HG03196 (cell line): ENCODE measurements at regions not wholly inside any gene's neighbourhood (a gene's known extent, or its start where the extent isn't known, plus 50 kb on each side); places are given as distances from the start of the nearest gene placed in this dataset.
"Not testable (repeated sequence)": the region's sequence is repeated elsewhere in the genome, so short reads cannot be mapped to it uniquely, and the experiment has no call there.

Experiments
- ATAC-seq: cut with Tn5 transposase; IDR thresholded peaks from one replicate; pipeline ENCODE4 v1.9.1; 2021; ENCODE audit not compliant: unreplicated experiment

GRCh38 chr13:76829572-76830327 lies 56.5 kb downstream of the KCTD12 start:
- no peak for ATAC-seq

- ATAC-seq, result no peak
These were observed 57.9 kb downstream of the KCTD12 start for GRCh38 chr13:76828316-76828741.

GRCh38 chr13:76826527-76826926 lies 59.7 kb downstream of the KCTD12 start:
- ATAC-seq, result no peak

- no peak for ATAC-seq
These were observed 60.8 kb downstream of the KCTD12 start for GRCh38 chr13:76825430-76825829.

- no peak for ATAC-seq
These were observed 62.2 kb downstream of the KCTD12 start for GRCh38 chr13:76823969-76824368.

DNA sequence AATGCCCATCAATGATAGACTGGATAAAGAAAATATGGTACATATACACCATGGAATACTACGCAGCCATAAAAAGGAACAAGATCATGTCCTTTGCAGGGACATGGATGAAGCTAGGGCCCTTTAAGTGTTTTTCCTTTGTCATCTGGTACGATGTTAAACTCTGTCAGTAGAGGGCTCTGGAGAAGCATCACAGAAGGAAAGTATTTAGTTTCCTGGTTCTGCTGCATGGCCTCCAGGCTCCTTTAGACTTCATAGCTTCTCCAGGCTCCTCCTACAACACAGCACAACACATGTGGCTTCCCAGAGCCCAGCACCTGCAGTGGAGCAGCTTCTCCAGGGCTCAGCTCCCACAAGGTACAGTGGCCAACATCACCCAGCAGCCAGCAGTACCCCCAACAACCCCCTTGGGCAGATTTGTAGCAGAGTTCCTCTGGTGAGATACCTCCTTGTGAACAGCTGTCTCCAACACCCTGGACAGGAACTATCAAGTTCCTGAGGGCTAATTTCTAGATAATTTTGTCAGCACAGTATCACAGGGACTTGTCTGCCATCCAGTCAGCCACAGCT lies 63.4 kb downstream of the KCTD12 start:
- ATAC-seq, result peak; percentile 64

DNA sequence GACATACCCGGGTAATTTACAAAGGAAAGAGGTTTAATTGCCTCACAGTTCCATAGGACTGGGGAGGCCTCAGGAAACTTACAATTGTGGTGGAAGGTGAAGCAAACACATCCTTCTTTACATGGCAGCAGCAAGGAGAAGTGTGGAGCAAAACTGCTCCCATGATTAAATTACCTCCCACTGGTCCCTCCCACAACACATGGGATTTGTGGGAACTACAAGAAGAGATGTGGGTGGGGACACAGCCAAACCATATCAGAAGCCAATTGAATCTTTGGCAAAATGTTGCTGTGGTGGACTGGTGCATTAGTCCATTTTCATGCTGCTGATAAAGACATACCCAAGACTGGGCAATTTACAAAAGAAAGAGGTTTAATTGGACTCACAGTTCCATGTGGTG lies 65.0 kb downstream of the KCTD12 start:
- ATAC-seq, result not testable (repeated sequence)

- no peak for ATAC-seq
These were observed 65.4 kb downstream of the KCTD12 start for GRCh38 chr13:76820759-76821158.

- ATAC-seq, result no peak
These were observed 69.8 kb downstream of the KCTD12 start for GRCh38 chr13:76816394-76816793.

- no peak for ATAC-seq
These were observed 70.9 kb downstream of the KCTD12 start for GRCh38 chr13:76815344-76815743.

- no peak for ATAC-seq
These were observed 72.3 kb downstream of the KCTD12 start for GRCh38 chr13:76813891-76814290.

GRCh38 chr13:76813000-76813691 lies 73.1 kb downstream of the KCTD12 start:
- no peak for ATAC-seq

- ATAC-seq, result no peak
These were observed 73.9 kb downstream of the KCTD12 start for GRCh38 chr13:76812206-76812897.

DNA sequence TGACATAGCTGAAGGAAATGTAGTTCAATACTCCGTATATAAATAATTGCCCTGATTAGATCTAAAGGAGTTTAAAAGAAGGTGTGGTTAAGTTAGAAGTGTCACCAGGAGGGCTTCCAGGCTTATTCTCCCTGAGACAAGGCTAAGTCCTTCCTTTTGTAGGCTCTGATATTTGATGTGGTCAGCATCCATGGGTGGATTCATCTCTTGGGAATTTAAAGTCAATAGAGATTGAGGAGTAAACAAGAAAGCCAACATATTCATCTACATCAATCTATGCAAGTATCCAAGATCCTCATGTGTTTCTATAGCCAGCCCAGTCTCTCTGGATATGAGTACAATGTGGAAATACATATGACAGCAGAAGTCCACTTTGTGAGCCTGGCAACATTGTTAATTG lies 76.8 kb downstream of the KCTD12 start:
- no peak for ATAC-seq

GRCh38 chr13:76808927-76809326 lies 77.3 kb downstream of the KCTD12 start:
- ATAC-seq, result no peak

DNA sequence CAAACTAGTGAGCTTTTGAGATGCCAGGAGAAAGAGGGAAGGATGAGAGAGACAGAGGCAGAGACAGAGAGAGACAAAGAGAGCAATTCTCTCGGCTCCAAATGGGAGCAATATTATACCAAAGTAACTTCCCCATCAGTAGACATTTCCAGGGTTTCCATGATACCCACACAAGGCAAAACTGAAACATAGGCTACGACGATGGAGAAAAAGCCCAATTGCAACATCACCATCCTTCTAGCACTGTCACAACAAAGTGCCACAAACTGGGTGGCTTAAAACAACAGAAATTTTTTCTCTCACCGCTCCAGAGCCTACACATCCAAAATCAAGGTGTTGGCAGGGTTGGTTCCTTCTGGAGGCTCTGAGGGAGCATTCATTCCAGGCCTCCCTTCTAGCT lies 81.4 kb downstream of the KCTD12 start:
- ATAC-seq, result no peak

GRCh38 chr13:76803831-76804230 lies 82.4 kb downstream of the KCTD12 start:
- ATAC-seq, result no peak

DNA sequence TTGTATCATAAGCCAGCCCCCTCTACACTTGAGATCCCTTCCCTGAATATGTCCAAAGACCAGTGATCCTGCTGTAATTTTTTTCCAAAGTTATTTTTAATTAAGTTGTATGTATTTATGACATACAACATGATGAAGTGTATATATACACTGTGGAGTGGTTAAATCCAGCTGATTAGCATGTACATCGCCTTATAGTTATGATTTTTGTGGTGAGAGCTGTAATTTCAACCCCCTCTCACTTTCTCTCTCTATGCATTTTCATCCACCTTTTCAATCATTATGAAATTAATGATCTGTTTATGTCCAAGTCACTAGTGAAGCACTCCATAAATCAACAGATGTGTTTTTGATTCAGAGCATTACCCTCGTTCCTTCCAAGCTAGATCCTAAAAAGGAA lies 85.3 kb downstream of the KCTD12 start:
- ATAC-seq, result no peak

- peak; percentile 63 for ATAC-seq
These were observed 86.5 kb downstream of the KCTD12 start for GRCh38 chr13:76799696-76800095.

GRCh38 chr13:76798037-76798436 lies 88.2 kb downstream of the KCTD12 start:
- no peak for ATAC-seq

DNA sequence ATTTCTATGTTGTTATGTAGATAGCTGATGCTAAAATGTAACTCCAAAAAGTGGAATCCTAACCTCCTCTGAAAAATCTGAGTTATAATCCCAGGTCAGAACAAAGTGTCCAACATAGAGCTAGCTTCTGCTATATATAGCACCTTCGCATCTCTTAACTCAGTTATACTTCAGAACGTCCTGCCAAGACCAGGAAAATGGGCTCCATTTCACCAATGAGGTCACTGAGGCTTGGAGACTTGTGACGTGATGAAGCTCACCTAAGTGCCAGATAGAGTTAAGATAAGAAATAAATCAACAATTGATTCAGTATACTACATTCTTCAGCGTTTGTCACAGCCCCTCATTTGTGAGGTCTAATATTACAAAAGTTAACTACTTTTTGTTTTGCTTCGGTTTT lies 88.8 kb downstream of the KCTD12 start:
- ATAC-seq, result no peak

DNA sequence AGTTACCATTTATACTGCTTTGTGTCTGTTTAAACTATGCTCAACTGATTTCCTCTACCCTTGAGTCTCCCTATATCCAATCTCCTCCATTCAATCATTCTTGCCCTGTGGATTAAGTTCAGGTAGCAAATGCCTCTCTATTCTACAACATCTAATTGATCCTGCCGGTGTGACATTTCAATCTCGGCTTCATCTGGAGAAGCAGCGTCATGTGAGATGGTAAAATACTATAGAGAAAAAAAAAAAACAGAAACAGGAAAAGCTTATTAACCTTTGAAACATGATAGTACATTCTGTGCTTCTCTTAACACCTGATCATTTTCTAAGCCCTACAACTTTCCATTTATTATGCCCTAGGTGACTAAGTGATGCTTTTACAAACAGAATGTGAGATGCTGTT lies 89.4 kb downstream of the KCTD12 start:
- ATAC-seq, result no peak
